ENCODE measurements at regions not wholly inside any gene's neighbourhood (a gene's known extent, or its start where the extent isn't known, plus 50 kb on each side); places are given as distances from the start of the nearest gene placed in this dataset.
"Not testable (repeated sequence)": the region's sequence is repeated elsewhere in the genome, so short reads cannot be mapped to it uniquely, and the experiment has no call there.

- H3K4me3 ChIP-seq (ENCODE audit: low read length) = no peak overlapping the region
- TF ChIP-seq, protein P1, sequence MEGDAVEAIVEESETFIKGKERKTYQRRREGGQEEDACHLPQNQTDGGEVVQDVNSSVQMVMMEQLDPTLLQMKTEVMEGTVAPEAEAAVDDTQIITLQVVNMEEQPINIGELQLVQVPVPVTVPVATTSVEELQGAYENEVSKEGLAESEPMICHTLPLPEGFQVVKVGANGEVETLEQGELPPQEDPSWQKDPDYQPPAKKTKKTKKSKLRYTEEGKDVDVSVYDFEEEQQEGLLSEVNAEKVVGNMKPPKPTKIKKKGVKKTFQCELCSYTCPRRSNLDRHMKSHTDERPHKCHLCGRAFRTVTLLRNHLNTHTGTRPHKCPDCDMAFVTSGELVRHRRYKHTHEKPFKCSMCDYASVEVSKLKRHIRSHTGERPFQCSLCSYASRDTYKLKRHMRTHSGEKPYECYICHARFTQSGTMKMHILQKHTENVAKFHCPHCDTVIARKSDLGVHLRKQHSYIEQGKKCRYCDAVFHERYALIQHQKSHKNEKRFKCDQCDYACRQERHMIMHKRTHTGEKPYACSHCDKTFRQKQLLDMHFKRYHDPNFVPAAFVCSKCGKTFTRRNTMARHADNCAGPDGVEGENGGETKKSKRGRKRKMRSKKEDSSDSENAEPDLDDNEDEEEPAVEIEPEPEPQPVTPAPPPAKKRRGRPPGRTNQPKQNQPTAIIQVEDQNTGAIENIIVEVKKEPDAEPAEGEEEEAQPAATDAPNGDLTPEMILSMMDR (conservative IDR thresholded peaks at IDR 0.05; ENCODE audit: low read length) = no peak
- DNase-seq (ENCODE audit: low read depth) = no peak
Measured at GRCh38 chr17:54662978-54663876, 237.4 kb upstream of the TOM1L1 start.

DNA sequence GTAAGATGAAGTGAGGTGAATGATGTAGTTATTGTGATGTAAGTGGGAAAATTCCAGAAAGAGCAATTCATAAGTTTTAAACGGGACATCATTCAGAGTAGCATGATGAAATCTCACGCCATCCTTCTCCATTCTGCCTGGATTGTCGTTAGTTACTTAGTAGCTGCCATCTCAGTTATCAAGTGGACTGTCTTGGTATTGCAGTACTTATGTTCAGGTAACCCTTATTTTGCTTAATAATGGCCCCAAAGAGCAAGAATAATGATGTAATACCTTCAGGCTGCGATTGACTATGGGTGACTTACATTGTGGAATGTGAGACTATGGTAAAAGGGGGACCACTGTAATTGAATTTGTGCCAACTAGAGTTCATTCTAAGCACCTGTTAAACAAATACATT is 234.1 kb upstream of the TOM1L1 start:
- TF ChIP-seq, protein P1 (conservative IDR thresholded peaks at IDR 0.05; ENCODE audit: low read length) = no peak
- no peak overlapping the region for H3K4me3 ChIP-seq (ENCODE audit: low read length)
- no peak for DNase-seq (ENCODE audit: low read depth)

DNA sequence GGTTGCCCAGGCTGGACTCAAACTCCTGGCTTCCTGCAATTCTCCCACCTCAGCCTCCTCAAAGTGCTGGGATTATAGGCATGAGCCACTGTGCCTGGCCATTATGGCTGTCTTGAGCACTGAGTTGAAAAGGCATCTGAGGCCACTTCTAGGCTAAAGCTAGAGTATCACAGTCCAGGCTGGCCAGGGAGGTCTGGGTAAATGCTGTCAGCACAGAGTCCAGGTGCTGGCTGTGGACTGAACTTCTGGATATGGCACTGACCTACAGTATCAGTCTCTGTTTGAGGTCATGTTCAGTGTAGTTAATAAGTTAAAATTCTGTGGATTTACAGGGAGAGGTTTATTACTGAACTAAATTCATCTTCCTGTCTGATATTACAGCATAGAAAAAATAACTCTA is 222.5 kb upstream of the TOM1L1 start:
- no peak overlapping the region for H3K4me3 ChIP-seq (ENCODE audit: low read length)
- DNase-seq (ENCODE audit: low read depth) = no peak
- TF ChIP-seq, protein P1 (conservative IDR thresholded peaks at IDR 0.05; ENCODE audit: low read length) = no peak

GRCh38 chr17:54680410-54680809 is 220.2 kb upstream of the TOM1L1 start:
- no peak for DNase-seq (ENCODE audit: low read depth)
- TF ChIP-seq, protein P1 (conservative IDR thresholded peaks at IDR 0.05; ENCODE audit: low read length) = no peak
- H3K4me3 ChIP-seq (ENCODE audit: low read length) = no peak overlapping the region

GRCh38 chr17:54694287-54694887 is 206.3 kb upstream of the TOM1L1 start:
- TF ChIP-seq, protein P1 (conservative IDR thresholded peaks at IDR 0.05; ENCODE audit: low read length) = no peak
- no peak overlapping the region for H3K4me3 ChIP-seq (ENCODE audit: low read length)
- no peak for DNase-seq (ENCODE audit: low read depth)

- not testable (repeated sequence) for DNase-seq (ENCODE audit: low read depth)
Measured at GRCh38 chr17:54712798-54713197, 187.9 kb upstream of the TOM1L1 start.

DNA sequence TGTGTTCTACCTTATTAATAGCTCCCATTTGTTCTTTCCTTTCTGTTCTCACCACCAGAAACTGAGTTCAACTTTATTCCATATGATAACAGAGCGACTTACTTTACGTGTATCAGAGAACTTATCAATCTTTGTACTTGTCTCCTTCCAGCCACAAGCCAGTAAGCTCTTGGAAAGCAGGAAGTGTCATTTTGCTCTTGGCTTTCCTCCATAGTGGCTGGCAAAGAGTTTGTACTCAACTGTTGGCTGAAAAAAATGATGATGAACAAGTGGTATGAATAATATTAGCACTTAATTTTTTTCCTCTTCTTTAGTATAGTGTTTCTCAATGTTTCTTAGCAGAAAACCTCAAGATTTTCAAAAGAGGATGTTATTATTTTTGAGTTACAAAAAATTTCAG is 182.4 kb upstream of the TOM1L1 start:
- no peak for DNase-seq (ENCODE audit: low read depth)
- TF ChIP-seq, protein P1 (conservative IDR thresholded peaks at IDR 0.05; ENCODE audit: low read length) = no peak
- H3K4me3 ChIP-seq (ENCODE audit: low read length) = no peak overlapping the region

More at GRCh38 chr17:54712798-54713197, 187.9 kb upstream of the TOM1L1 start:
- H3K4me3 ChIP-seq (ENCODE audit: low read length) = not testable (repeated sequence)

All from AG10803 (cell line).